ENCODE measurements at regions not wholly inside any gene's neighbourhood (a gene's known extent, or its start where the extent isn't known, plus 50 kb on each side); places are given as distances from the start of the nearest gene placed in this dataset.

GRCh38 chrX:5031792-5032191, 1196.9 kb downstream of the NLGN4X start:
- TF ChIP-seq CTCF (IDR thresholded peaks at IDR 0.05; ENCODE audit: low read depth, low read length) = no peak
- no peak for TF ChIP-seq POLR2A (IDR thresholded peaks at IDR 0.05; ENCODE audit: extremely low read depth, insufficient read length)
- TF ChIP-seq MAX (IDR thresholded peaks at IDR 0.05; ENCODE audit: low read depth, low read length) = no peak
- no peak for TF ChIP-seq MYC (IDR thresholded peaks at IDR 0.05; ENCODE audit: low read depth, low read length)
